Transverse colon (tissue), 4 donors: ENCODE measurements at regions not wholly inside any gene's neighbourhood (a gene's known extent, or its start where the extent isn't known, plus 50 kb on each side); places are given as distances from the start of the nearest gene placed in this dataset.

Experiments used
- DNase-seq: peaks from one replicate; pipeline ENCODE4 v3.0.0-alpha.2; 2019
- H3K27ac ChIP-seq, 4 donors: fragments of 200-600 bp; sonication (generic); 2 replicates each; pipeline ENCODE4 v1.5.1; 2016 to 2018; ENCODE audit warnings: inconsistent platforms in 4 of 4
- H3K27me3 ChIP-seq: fragments of 200-600 bp; sonication (generic); 2 replicates; pipeline ENCODE4 v1.5.1; 2017; ENCODE audit warnings: inconsistent platforms
- H3K36me3 ChIP-seq, 4 donors: fragments of 200-600 bp; sonication (generic); 2 replicates each; pipeline ENCODE4 v1.5.1; 2017 to 2019; ENCODE audit warnings: inconsistent platforms in 4 of 4
- H3K4me1 ChIP-seq, 4 donors: fragments of 200-600 bp; sonication (generic); 2 replicates each; pipeline ENCODE4 v1.5.1; 2017 to 2020; ENCODE audit warnings: inconsistent platforms in 4 of 4
- H3K4me3 ChIP-seq, 4 donors: fragments of 200-600 bp; sonication (generic); 1 replicate in 1 of 4; 2 replicates in 3 of 4; pipeline versions ENCODE4 v1.5.1 to v1.6.1; 2017 to 2019; ENCODE audit warnings: inconsistent platforms in 4 of 4
- H3K9me3 ChIP-seq, 2 donors: fragments of 200-600 bp; sonication (generic); 2 replicates each; pipeline ENCODE4 v1.5.1; 2017 to 2019; ENCODE audit warnings: inconsistent platforms in 2 of 2
- EP300 ChIP-seq: sonication (generic); formaldehyde crosslinking; IDR thresholded peaks from one replicate; pipeline ENCODE4 v1.6.1; 2017; ENCODE audit warnings: antibody characterized with exemption, low read depth
- POLR2A ChIP-seq: fragments of 450-650 bp; IDR thresholded peaks from one replicate; pipeline ENCODE4 v1.6.1; 2016; ENCODE audit warnings: antibody characterized with exemption, mild to moderate bottlenecking, moderate library complexity
- POLR2AphosphoS5 ChIP-seq, 3 donors: sonication (generic); formaldehyde crosslinking; IDR thresholded peaks; one replicate each; pipeline ENCODE4 v1.6.1; 2016; ENCODE audit warnings: antibody characterized with exemption in 3 of 3
- WGBS, 2 donors: methylation state at CpG; one replicate each; pipeline ENCODE4 v1.1.5; 2018; ENCODE audit warnings: low coverage in 1 of 2; 5-methylcytosine and 5-hydroxymethylcytosine counted together
- in situ Hi-C, 4 donors: fragments of 200-750 bp; cut with MboI; loops; one replicate each; pipeline versions ENCODE4 v1.15.0 to v1.15.1; 2017; ENCODE audit warnings: low sequenced_read_pairs in 3 of 4, low pct_ligation_motif_present in 1 of 4, low pct_unique_long_range_greater_than_20kb in 1 of 4
- intact Hi-C: fragments of 100-400 bp; cut with DNase I; formaldehyde crosslinking; loops from one replicate; pipeline ENCODE4 v1.15.1; 2023; ENCODE audit warnings: low total_unique reads
- TF ChIP-seq, protein P1 (sequence below), 5 experiments: fragments of 200-600 bp in 3 of 5; fragments of 450-650 bp in 2 of 5; sonication (generic) in 3 of 5; IDR thresholded peaks; 1 replicate in 2 of 5; 2 replicates in 3 of 5; pipeline ENCODE4 v1.5.1; 2016 to 2017; ENCODE audit warnings: antibody characterized with exemption in 5 of 5, inconsistent platforms in 3 of 5, mild to moderate bottlenecking in 2 of 5, moderate library complexity in 1 of 5

DNA sequence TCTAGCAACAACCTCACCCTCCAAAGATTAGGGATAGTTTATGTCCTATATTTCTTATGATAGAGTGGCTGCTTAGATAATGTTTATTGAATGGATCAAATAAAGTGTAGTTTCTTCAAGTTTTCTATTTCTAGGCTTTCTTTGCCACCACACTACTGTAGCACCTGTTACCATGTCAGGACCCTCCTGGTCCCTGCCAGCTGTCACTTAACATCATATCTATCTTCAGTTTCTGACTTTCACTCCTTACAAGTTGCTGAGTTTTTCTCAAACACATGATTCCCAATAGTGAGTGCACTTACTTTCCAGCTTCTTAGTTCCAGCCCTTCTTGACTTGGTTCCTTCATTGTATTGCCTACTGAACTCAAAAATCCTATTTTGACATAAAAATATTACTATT lies 593.9 kb upstream of the PITX2 start:
- H3K27me3 ChIP-seq = no peaks in the 10 kb centered on the region
- no peak overlapping the region for H3K4me3 ChIP-seq
- no peaks in the 10 kb centered on the region for H3K4me1 ChIP-seq
- DNase-seq = no peak
- TF ChIP-seq EP300 (no peak), POLR2A (no peak), POLR2AphosphoS5 (IDR thresholded peaks at IDR 0.05) (no peak)
- TF ChIP-seq, protein P1, sequence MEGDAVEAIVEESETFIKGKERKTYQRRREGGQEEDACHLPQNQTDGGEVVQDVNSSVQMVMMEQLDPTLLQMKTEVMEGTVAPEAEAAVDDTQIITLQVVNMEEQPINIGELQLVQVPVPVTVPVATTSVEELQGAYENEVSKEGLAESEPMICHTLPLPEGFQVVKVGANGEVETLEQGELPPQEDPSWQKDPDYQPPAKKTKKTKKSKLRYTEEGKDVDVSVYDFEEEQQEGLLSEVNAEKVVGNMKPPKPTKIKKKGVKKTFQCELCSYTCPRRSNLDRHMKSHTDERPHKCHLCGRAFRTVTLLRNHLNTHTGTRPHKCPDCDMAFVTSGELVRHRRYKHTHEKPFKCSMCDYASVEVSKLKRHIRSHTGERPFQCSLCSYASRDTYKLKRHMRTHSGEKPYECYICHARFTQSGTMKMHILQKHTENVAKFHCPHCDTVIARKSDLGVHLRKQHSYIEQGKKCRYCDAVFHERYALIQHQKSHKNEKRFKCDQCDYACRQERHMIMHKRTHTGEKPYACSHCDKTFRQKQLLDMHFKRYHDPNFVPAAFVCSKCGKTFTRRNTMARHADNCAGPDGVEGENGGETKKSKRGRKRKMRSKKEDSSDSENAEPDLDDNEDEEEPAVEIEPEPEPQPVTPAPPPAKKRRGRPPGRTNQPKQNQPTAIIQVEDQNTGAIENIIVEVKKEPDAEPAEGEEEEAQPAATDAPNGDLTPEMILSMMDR (IDR thresholded peaks at IDR 0.05) = no peak
- intact Hi-C loops = loop anchor here (10.0 kb wide), 1 partner anchor 248 kb away; no protein-coding TSS in a partner anchor
- H3K9me3 ChIP-seq = no peaks in the 10 kb centered on the region
- H3K27ac ChIP-seq = no peak overlapping the region
- in situ Hi-C loops = no loop called here
- H3K36me3 ChIP-seq = no peaks in the 10 kb centered on the region

DNA sequence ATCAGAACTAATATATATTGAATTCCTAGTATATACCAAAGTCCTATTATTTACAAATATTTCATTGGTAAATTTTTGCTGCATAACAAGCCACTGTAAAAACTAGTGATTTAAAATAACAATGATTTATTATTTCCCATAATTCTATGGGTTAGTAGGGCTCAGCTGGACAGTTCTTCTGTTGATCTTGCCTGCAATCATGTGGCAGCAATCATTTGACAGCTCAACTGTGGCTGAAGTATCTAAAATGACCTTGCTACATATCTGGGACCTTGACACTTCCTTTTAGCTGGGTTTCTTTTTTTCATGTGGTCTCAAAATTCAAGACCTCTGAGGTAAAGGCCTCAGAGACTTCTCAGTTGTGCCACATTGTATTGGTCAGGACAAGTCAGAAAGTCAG lies 598.5 kb upstream of the PITX2 start:
- no peak for DNase-seq
- Histone ChIP-seq H3K27ac (no peak overlapping the region), H3K4me1 (no peaks in the 10 kb centered on the region), H3K4me3 (no peak overlapping the region), H3K36me3 (no peaks in the 10 kb centered on the region), H3K27me3 (no peaks in the 10 kb centered on the region), H3K9me3 (no peaks in the 10 kb centered on the region)
- TF ChIP-seq EP300 = no peak
- TF ChIP-seq, protein P1 (IDR thresholded peaks at IDR 0.05) = no peak
- TF ChIP-seq POLR2A = no peak
- no peak for TF ChIP-seq POLR2AphosphoS5 (IDR thresholded peaks at IDR 0.05)
- intact Hi-C loops (no loop called here), in situ Hi-C loops (no loop called here)

DNA sequence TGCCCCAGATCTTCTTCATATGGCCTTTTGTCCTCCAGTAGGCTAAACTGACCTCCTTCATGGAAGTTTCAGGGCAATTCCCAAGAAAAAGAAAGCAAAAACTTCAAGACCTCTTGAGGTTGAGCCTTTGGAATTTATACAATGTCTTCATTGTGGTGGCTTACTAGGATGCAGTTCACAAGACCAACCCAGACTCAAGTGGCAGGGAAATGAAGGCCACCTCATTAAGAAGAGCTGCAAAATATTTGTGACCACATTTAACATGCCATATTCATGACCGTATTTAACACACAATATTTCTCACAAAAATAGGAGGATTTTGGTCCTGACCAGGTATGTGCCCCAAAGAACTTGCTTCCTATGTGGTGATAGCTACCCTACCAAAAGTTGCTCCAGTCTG lies 605.5 kb upstream of the PITX2 start:
- Histone ChIP-seq H3K27me3 (no peaks in the 10 kb centered on the region), H3K9me3 (no peaks in the 10 kb centered on the region), H3K4me3 (no peak overlapping the region), H3K36me3 (no peaks in the 10 kb centered on the region), H3K27ac (no peak overlapping the region), H3K4me1 (no peaks in the 10 kb centered on the region)
- TF ChIP-seq POLR2A = no peak
- no peak for TF ChIP-seq POLR2AphosphoS5 (IDR thresholded peaks at IDR 0.05)
- no peak for TF ChIP-seq EP300
- TF ChIP-seq, protein P1 (IDR thresholded peaks at IDR 0.05) = no peak
- no peak for DNase-seq
- intact Hi-C loops (no loop called here), in situ Hi-C loops (no loop called here)
- 100% methylated on average over 1 of the region's 1 CpG; no CpG with 5 or more reads in 1 of the 2 donors for WGBS, 2 donors

DNA sequence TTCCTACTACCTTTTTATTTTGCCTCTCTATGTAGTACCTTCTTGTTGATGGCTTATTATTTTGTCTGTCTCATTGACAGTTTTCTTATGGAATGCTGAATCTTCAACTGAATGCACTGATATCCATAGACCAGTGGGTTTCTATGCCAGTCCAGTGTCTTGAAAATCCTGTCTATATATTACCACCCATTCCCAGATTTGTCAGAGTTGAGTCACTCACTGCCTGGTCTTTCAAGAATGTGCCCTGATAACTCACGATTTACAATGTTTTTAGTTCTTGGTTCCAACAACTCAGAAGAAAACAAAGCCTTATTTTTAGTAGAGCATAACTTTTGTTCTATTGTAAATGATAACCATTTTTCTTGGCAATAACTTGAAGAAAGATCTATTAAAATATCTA lies 606.0 kb upstream of the PITX2 start:
- no peak for DNase-seq
- 60 to 75% methylated on average over 1 of the region's 1 CpG for WGBS, 2 donors
- Histone ChIP-seq H3K27ac (no peak overlapping the region), H3K4me1 (no peaks in the 10 kb centered on the region), H3K4me3 (no peak overlapping the region), H3K36me3 (no peaks in the 10 kb centered on the region), H3K9me3 (no peaks in the 10 kb centered on the region), H3K27me3 (no peaks in the 10 kb centered on the region)
- TF ChIP-seq, protein P1 (IDR thresholded peaks at IDR 0.05) = no peak
- TF ChIP-seq EP300 = no peak
- no peak for TF ChIP-seq POLR2A
- TF ChIP-seq POLR2AphosphoS5 (IDR thresholded peaks at IDR 0.05) = no peak
- intact Hi-C loops (no loop called here), in situ Hi-C loops (no loop called here)
